Activated naive CD4-positive, alpha-beta T cell treated with anti-CD3 and anti-CD28 coated beads, Interleukin-2, amount 10 ng/mL, durations not matched to agents 7 days and 5 days (primary cell): ENCODE measurements at regions not wholly inside any gene's neighbourhood (a gene's known extent, or its start where the extent isn't known, plus 50 kb on each side); places are given as distances from the start of the nearest gene placed in this dataset.

Experiments
- CTCF ChIA-PET: fragments of 350-600 bp; sonication (Branson Sonifier 250); formaldehyde crosslinking; loops from one replicate; lab custom pipeline; 2021; ENCODE audit warnings: antibody characterized with exemption; lab: Charles Lee
- DNase-seq: peaks from one replicate; pipeline ENCODE4 v3.0.0-alpha.2; 2020
- H3K27ac Mint-ChIP-seq: one replicate; pipeline ENCODE4 v1.8.0; 2021; ENCODE audit warnings: mild to moderate bottlenecking, moderate library complexity, mixed read lengths
- H3K27me3 Mint-ChIP-seq: one replicate; pipeline ENCODE4 v1.8.0; 2021; ENCODE audit warnings: mild to moderate bottlenecking, mixed read lengths
- H3K36me3 Mint-ChIP-seq: one replicate; pipeline ENCODE4 v1.8.0; 2021; ENCODE audit warnings: mixed read lengths
- H3K4me1 Mint-ChIP-seq: one replicate; pipeline ENCODE4 v1.8.0; 2021; ENCODE audit warnings: mixed read lengths
- H3K4me3 Mint-ChIP-seq: one replicate; pipeline ENCODE4 v1.8.0; 2021; ENCODE audit warnings: mild to moderate bottlenecking, moderate library complexity, mixed read lengths
- H3K9me3 Mint-ChIP-seq: one replicate; pipeline ENCODE4 v1.8.0; 2021; ENCODE audit warnings: mixed read lengths

- DNase-seq: no peak
- Mint-ChIP-seq H3K4me1 (no peaks in the 10 kb centered on the region), H3K9me3 (no peaks in the 10 kb centered on the region), H3K27me3 (no peaks in the 10 kb centered on the region), H3K36me3 (no peaks in the 10 kb centered on the region), H3K4me3 (no peak overlapping the region), H3K27ac (no peak overlapping the region)
- CTCF ChIA-PET: no interaction called here
Observed at GRCh38 chr5:30324083-30324482, 869.4 kb upstream of the CDH6 start.

GRCh38 chr5:30287890-30288289 lies 905.6 kb upstream of the CDH6 start:
- Mint-ChIP-seq H3K36me3 (no peaks in the 10 kb centered on the region), H3K4me3 (no peak overlapping the region), H3K27me3 (no peaks in the 10 kb centered on the region), H3K4me1 (no peaks in the 10 kb centered on the region), H3K9me3 (peaks cover 13% of the 10 kb centered on the region), H3K27ac (no peak overlapping the region)
- DNase-seq: no peak
- CTCF ChIA-PET: no interaction called here

GRCh38 chr5:30279237-30279636 lies 914.2 kb upstream of the CDH6 start:
- no peaks in the 10 kb centered on the region for H3K4me1 Mint-ChIP-seq
- H3K4me3 Mint-ChIP-seq: no peak overlapping the region
- DNase-seq: no peak
- peaks cover 12% of the 10 kb centered on the region for H3K9me3 Mint-ChIP-seq
- no peaks in the 10 kb centered on the region for H3K27me3 Mint-ChIP-seq
- H3K36me3 Mint-ChIP-seq: no peaks in the 10 kb centered on the region
- no peak overlapping the region for H3K27ac Mint-ChIP-seq
- CTCF ChIA-PET: no interaction called here

- Mint-ChIP-seq H3K4me3 (no peak overlapping the region), H3K27me3 (no peaks in the 10 kb centered on the region), H3K4me1 (no peaks in the 10 kb centered on the region), H3K27ac (no peak overlapping the region), H3K36me3 (no peaks in the 10 kb centered on the region), H3K9me3 (peaks cover 15% of the 10 kb centered on the region)
- DNase-seq: no peak
- CTCF ChIA-PET: no interaction called here
Observed at GRCh38 chr5:30267026-30267425, 926.5 kb upstream of the CDH6 start.

GRCh38 chr5:30239331-30240022 lies 954.0 kb upstream of the CDH6 start:
- Mint-ChIP-seq H3K4me3 (no peak overlapping the region), H3K4me1 (no peaks in the 10 kb centered on the region), H3K27me3 (no peaks in the 10 kb centered on the region), H3K9me3 (peaks cover 6% of the 10 kb centered on the region), H3K27ac (no peak overlapping the region), H3K36me3 (no peaks in the 10 kb centered on the region)
- CTCF ChIA-PET: no interaction called here
- DNase-seq: no peak

- no peaks in the 10 kb centered on the region for H3K36me3 Mint-ChIP-seq
- no peak overlapping the region for H3K4me3 Mint-ChIP-seq
- H3K27me3 Mint-ChIP-seq: no peaks in the 10 kb centered on the region
- CTCF ChIA-PET: no interaction called here
- H3K27ac Mint-ChIP-seq: no peak overlapping the region
- no peak for DNase-seq
- H3K9me3 Mint-ChIP-seq: peaks cover 15% of the 10 kb centered on the region
- H3K4me1 Mint-ChIP-seq: no peaks in the 10 kb centered on the region
Observed at GRCh38 chr5:30237189-30237588, 956.3 kb upstream of the CDH6 start.

GRCh38 chr5:30209755-30210154 lies 983.7 kb upstream of the CDH6 start:
- no peaks in the 10 kb centered on the region for H3K36me3 Mint-ChIP-seq
- H3K27me3 Mint-ChIP-seq: no peaks in the 10 kb centered on the region
- H3K9me3 Mint-ChIP-seq: peaks cover 13% of the 10 kb centered on the region
- no peaks in the 10 kb centered on the region for H3K4me1 Mint-ChIP-seq
- no peak overlapping the region for H3K27ac Mint-ChIP-seq
- no peak overlapping the region for H3K4me3 Mint-ChIP-seq
- no peak for DNase-seq
- CTCF ChIA-PET: no interaction called here

GRCh38 chr5:30197662-30198061 lies 995.8 kb upstream of the CDH6 start:
- no peak for DNase-seq
- no peaks in the 10 kb centered on the region for H3K27me3 Mint-ChIP-seq
- H3K4me3 Mint-ChIP-seq: no peak overlapping the region
- CTCF ChIA-PET: no interaction called here
- no peaks in the 10 kb centered on the region for H3K36me3 Mint-ChIP-seq
- peaks cover 12% of the 10 kb centered on the region for H3K9me3 Mint-ChIP-seq
- H3K4me1 Mint-ChIP-seq: no peaks in the 10 kb centered on the region
- H3K27ac Mint-ChIP-seq: no peak overlapping the region

GRCh38 chr5:30195036-30195435 lies 998.5 kb upstream of the CDH6 start:
- no peaks in the 10 kb centered on the region for H3K36me3 Mint-ChIP-seq
- H3K27ac Mint-ChIP-seq: no peak overlapping the region
- CTCF ChIA-PET: no interaction called here
- H3K4me1 Mint-ChIP-seq: no peaks in the 10 kb centered on the region
- no peaks in the 10 kb centered on the region for H3K27me3 Mint-ChIP-seq
- DNase-seq: no peak
- no peak overlapping the region for H3K4me3 Mint-ChIP-seq
- peaks cover 10% of the 10 kb centered on the region for H3K9me3 Mint-ChIP-seq

GRCh38 chr5:30194595-30194994 lies 998.9 kb upstream of the CDH6 start:
- Mint-ChIP-seq H3K4me3 (no peak overlapping the region), H3K4me1 (no peaks in the 10 kb centered on the region), H3K36me3 (no peaks in the 10 kb centered on the region), H3K27ac (no peak overlapping the region), H3K27me3 (no peaks in the 10 kb centered on the region), H3K9me3 (peaks cover 10% of the 10 kb centered on the region)
- CTCF ChIA-PET: no interaction called here
- no peak for DNase-seq

- H3K27me3 Mint-ChIP-seq: no peaks in the 10 kb centered on the region
- CTCF ChIA-PET: no interaction called here
- DNase-seq: no peak
- no peaks in the 10 kb centered on the region for H3K4me1 Mint-ChIP-seq
- H3K36me3 Mint-ChIP-seq: no peaks in the 10 kb centered on the region
- H3K4me3 Mint-ChIP-seq: no peak overlapping the region
- peaks cover 10% of the 10 kb centered on the region for H3K9me3 Mint-ChIP-seq
- H3K27ac Mint-ChIP-seq: no peak overlapping the region
Observed at GRCh38 chr5:30183795-30184194, 1009.7 kb upstream of the CDH6 start.

- H3K36me3 Mint-ChIP-seq: no peaks in the 10 kb centered on the region
- no peak for DNase-seq
- H3K27ac Mint-ChIP-seq: no peak overlapping the region
- H3K4me1 Mint-ChIP-seq: no peaks in the 10 kb centered on the region
- peaks cover 11% of the 10 kb centered on the region for H3K9me3 Mint-ChIP-seq
- CTCF ChIA-PET: no interaction called here
- H3K4me3 Mint-ChIP-seq: no peak overlapping the region
- no peaks in the 10 kb centered on the region for H3K27me3 Mint-ChIP-seq
Observed at GRCh38 chr5:30156156-30156555, 1037.3 kb upstream of the CDH6 start.

- CTCF ChIA-PET: no interaction called here
- no peak for DNase-seq
- H3K27ac Mint-ChIP-seq: no peak overlapping the region
- H3K27me3 Mint-ChIP-seq: no peaks in the 10 kb centered on the region
- peaks cover 13% of the 10 kb centered on the region for H3K9me3 Mint-ChIP-seq
- H3K4me3 Mint-ChIP-seq: no peak overlapping the region
- H3K36me3 Mint-ChIP-seq: no peaks in the 10 kb centered on the region
- no peaks in the 10 kb centered on the region for H3K4me1 Mint-ChIP-seq
Observed at GRCh38 chr5:30152431-30152830, 1041.1 kb upstream of the CDH6 start.

GRCh38 chr5:30150231-30150630 lies 1043.3 kb upstream of the CDH6 start:
- H3K36me3 Mint-ChIP-seq: no peaks in the 10 kb centered on the region
- peaks cover 11% of the 10 kb centered on the region for H3K9me3 Mint-ChIP-seq
- CTCF ChIA-PET: no interaction called here
- H3K27me3 Mint-ChIP-seq: no peaks in the 10 kb centered on the region
- no peaks in the 10 kb centered on the region for H3K4me1 Mint-ChIP-seq
- no peak overlapping the region for H3K4me3 Mint-ChIP-seq
- H3K27ac Mint-ChIP-seq: no peak overlapping the region
- no peak for DNase-seq

GRCh38 chr5:30149526-30149925 lies 1044.0 kb upstream of the CDH6 start:
- Mint-ChIP-seq H3K9me3 (peaks cover 11% of the 10 kb centered on the region), H3K4me3 (no peak overlapping the region), H3K27me3 (no peaks in the 10 kb centered on the region), H3K36me3 (no peaks in the 10 kb centered on the region), H3K27ac (no peak overlapping the region), H3K4me1 (no peaks in the 10 kb centered on the region)
- CTCF ChIA-PET: no interaction called here
- no peak for DNase-seq

- H3K9me3 Mint-ChIP-seq: peaks cover 18% of the 10 kb centered on the region
- no peaks in the 10 kb centered on the region for H3K36me3 Mint-ChIP-seq
- no peak for DNase-seq
- no peaks in the 10 kb centered on the region for H3K27me3 Mint-ChIP-seq
- no peak overlapping the region for H3K27ac Mint-ChIP-seq
- CTCF ChIA-PET: no interaction called here
- H3K4me3 Mint-ChIP-seq: no peak overlapping the region
- no peaks in the 10 kb centered on the region for H3K4me1 Mint-ChIP-seq
Observed at GRCh38 chr5:30147976-30148375, 1045.5 kb upstream of the CDH6 start.
